GM19372 (cell line): ENCODE measurements at regions not wholly inside any gene's neighbourhood (a gene's known extent, or its start where the extent isn't known, plus 50 kb on each side); places are given as distances from the start of the nearest gene placed in this dataset.

ENCODE experiments used
- ATAC-seq: cut with Tn5 transposase; IDR thresholded peaks from one replicate; pipeline ENCODE4 v1.9.1; 2021; ENCODE audit warnings: mild to moderate bottlenecking, low read depth, moderate library complexity; ENCODE audit not compliant: unreplicated experiment

GRCh38 chr5:35367526-35367925 lies 137.2 kb upstream of the PRLR start:
- ATAC-seq: no peak

- ATAC-seq: no peak
Observed at GRCh38 chr5:35365758-35366157, 135.5 kb upstream of the PRLR start.

GRCh38 chr5:35364350-35364749 lies 134.1 kb upstream of the PRLR start:
- no peak for ATAC-seq

- ATAC-seq: no peak
Observed at GRCh38 chr5:35363387-35363965, 133.2 kb upstream of the PRLR start.

- ATAC-seq: no peak
Observed at GRCh38 chr5:35362772-35363171, 132.5 kb upstream of the PRLR start.

GRCh38 chr5:35360671-35361070 lies 130.4 kb upstream of the PRLR start:
- ATAC-seq: no peak

GRCh38 chr5:35359859-35360258 lies 129.6 kb upstream of the PRLR start:
- no peak for ATAC-seq

GRCh38 chr5:35357973-35358372 lies 127.7 kb upstream of the PRLR start:
- ATAC-seq: no peak

- no peak for ATAC-seq
Observed at GRCh38 chr5:35356725-35357124, 126.4 kb upstream of the PRLR start.

- no peak for ATAC-seq
Observed at GRCh38 chr5:35354751-35355150, 124.5 kb upstream of the PRLR start.

- no peak for ATAC-seq
Observed at GRCh38 chr5:35345222-35345621, 114.9 kb upstream of the PRLR start.

GRCh38 chr5:35342664-35343063 lies 112.4 kb upstream of the PRLR start:
- ATAC-seq: no peak

GRCh38 chr5:35341189-35341588 lies 110.9 kb upstream of the PRLR start:
- no peak for ATAC-seq

- no peak for ATAC-seq
Observed at GRCh38 chr5:35339616-35340100, 109.4 kb upstream of the PRLR start.

GRCh38 chr5:35339006-35339405 lies 108.7 kb upstream of the PRLR start:
- ATAC-seq: no peak

GRCh38 chr5:35338157-35338453 lies 107.8 kb upstream of the PRLR start:
- ATAC-seq: no peak

GRCh38 chr5:35337340-35338156 lies 107.3 kb upstream of the PRLR start:
- no peak for ATAC-seq

- ATAC-seq: no peak
Observed at GRCh38 chr5:35336230-35336629, 105.9 kb upstream of the PRLR start.

- no peak for ATAC-seq
Observed at GRCh38 chr5:35335752-35336151, 105.5 kb upstream of the PRLR start.

GRCh38 chr5:35333366-35333765 lies 103.1 kb upstream of the PRLR start:
- ATAC-seq: no peak

- no peak for ATAC-seq
Observed at GRCh38 chr5:35331956-35332950, 102.0 kb upstream of the PRLR start.
